ENCODE measurements at regions not wholly inside any gene's neighbourhood (a gene's known extent, or its start where the extent isn't known, plus 50 kb on each side); places are given as distances from the start of the nearest gene placed in this dataset.

GRCh38 chr6:27599859-27600532, 127.1 kb upstream of the ZNF184 start:
- TF ChIP-seq, protein P1, sequence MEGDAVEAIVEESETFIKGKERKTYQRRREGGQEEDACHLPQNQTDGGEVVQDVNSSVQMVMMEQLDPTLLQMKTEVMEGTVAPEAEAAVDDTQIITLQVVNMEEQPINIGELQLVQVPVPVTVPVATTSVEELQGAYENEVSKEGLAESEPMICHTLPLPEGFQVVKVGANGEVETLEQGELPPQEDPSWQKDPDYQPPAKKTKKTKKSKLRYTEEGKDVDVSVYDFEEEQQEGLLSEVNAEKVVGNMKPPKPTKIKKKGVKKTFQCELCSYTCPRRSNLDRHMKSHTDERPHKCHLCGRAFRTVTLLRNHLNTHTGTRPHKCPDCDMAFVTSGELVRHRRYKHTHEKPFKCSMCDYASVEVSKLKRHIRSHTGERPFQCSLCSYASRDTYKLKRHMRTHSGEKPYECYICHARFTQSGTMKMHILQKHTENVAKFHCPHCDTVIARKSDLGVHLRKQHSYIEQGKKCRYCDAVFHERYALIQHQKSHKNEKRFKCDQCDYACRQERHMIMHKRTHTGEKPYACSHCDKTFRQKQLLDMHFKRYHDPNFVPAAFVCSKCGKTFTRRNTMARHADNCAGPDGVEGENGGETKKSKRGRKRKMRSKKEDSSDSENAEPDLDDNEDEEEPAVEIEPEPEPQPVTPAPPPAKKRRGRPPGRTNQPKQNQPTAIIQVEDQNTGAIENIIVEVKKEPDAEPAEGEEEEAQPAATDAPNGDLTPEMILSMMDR (conservative IDR thresholded peaks at IDR 0.05; ENCODE audit: low read depth in 2 of 2) = no peak
- TF ChIP-seq EZH2 (IDR thresholded peaks at IDR 0.05; ENCODE audit: low read depth, unreplicated experiment) = no peak
